ENCODE measurements at regions not wholly inside any gene's neighbourhood (a gene's known extent, or its start where the extent isn't known, plus 50 kb on each side); places are given as distances from the start of the nearest gene placed in this dataset.

DNA sequence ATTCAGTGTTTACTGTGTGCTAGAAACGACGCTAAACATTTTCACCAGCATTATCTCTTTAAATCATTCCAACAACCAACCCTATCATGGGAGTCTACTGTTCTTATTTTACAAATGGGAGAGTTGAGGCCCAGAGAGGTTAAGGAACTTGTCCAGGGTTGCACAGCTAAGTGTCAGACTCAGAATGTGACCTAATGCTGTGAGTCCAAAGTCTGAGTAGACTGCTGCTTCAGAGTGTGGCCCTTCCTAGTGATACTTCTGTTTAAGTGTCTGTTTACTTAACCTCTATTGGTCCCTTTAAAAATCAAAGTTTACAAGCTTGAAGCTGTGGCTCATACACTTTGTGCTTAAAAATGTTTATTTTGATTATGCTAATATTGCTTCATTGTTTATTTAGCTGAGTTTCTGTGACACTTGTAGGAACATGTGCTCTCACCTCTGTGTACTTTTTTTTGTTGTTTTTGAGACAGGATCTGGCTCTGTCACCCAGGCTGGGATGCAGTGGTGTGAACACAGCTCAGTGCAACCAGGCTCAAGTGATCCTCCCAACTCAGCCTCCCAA, 84.4 kb upstream of the SYPL1 start:
- no peak for DNase-seq

DNA sequence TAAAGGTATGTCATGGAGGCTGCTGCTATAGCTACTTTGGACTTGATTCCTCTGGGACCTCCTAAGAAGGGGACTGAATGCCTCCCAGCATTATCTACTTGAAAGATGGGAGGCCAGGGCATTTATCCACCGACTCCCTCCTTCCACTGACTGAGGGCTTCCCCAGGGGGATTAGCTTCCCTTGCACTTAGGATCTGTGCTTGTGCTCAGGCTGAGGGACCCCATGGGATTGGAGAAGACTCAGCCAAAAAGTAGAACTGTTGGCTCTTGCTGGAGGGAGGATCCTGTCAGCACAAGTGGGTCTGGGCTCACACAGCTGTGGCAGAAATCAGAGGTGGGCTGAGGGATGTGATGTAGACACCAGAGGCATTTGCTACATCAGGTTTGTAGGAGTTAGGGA, 81.5 kb upstream of the SYPL1 start:
- no peak for DNase-seq

DNA sequence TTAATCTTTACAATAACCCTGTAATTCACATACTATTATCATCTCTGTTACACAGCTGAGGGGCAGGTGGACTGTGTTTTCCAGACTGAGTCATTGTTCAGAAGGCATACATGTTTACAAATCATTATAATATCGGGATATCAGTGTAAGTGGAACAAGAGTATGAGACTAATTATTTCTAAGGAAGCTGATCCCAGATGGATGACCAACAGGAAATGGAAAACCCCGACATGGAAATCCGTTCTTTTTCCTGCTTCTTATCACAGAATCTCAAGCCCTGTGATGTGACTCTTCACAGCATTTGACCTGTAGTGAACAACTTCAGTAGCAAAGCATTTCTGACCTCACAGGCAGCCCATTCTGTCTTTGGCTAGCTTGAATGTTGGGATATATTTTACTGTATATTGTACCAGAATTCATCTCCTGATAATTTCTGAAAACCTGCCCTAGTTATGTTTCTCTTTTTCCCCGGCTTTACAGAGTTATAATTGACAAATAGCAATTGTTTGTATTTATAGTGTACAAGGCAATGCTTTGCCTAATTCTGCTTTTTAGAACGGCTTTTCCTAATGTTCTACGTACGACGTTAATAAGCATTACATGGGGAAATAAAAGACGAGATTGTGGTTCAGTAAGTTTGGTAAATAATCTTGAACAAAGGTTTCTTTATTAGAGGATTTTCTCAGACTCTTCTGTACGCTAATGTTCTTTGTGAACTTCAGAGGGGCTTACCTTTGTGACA, 78.6 kb upstream of the SYPL1 start:
- DNase-seq, result no peak

DNA sequence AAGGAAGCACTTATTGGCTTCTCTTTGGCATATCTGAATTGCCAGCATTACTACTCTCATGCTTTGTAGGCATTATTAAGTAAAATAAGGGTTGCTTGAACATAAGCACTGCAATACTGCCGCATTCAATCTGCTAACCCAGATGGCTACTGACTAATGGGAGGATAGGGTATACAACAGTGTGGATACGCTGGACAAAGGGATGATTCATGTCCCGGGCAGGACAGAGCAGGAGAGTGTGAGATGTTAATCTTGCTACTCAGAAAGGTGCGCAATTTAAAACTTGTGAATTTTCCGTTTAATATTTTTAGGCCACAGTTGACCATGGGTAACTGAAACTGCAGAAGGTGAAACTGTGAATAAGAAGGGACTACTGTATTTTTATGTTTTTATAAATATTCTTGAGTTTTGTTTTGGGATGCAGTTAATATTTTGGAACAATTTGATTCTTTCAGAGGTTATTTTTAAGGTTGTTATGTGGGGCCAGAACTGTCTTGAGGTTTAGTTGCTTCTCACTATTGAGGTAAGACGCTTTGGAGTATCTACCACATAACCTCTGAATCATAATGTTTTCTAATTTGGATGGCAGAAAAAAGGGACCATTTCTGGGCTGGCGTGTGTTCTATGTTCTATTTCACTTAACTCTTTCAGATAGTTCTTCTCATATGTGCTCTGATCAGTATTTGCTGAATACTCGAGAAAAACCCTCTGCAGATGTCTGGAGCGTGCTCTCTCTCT, 75.7 kb upstream of the SYPL1 start:
- DNase-seq, result no peak

DNA sequence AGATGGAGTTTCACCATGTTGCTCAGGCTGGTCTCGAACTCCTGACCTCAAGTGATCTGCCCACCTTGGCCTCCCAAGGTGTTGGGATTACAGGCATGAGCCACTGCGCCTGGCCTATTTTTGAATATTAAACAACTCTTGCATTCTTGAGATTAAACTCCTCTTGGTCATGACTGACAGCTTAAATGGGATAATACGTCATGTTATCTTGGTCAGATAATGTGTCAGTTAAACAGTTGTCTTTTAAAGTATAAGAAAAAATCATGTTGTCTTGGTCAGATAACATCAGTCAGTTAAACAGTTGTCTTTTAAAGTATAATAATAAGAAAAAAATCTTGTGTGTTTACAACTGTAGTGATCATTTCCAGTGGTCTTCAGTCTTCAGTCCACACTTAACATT, 73.6 kb upstream of the SYPL1 start:
- no peak for DNase-seq

DNA sequence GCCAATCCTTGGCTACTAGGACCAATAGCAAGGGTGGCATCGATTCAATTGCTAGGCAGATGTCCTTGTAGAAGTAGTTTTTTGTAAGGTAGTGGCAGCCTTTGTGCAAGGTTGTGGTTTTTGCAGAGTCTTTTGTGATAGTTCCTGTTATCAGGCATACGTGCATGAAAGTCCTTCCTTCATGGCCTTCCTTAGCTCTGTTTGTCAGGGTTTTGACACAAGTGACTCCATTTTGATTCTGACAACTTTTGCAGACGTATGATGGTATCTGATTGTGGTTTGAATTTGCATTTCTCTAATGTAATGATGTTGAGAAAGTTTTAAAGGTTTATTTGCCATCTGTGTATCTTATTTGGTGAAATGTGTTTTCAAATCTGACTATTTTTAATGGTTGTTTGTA, 71.8 kb upstream of the SYPL1 start:
- no peak for DNase-seq

DNA sequence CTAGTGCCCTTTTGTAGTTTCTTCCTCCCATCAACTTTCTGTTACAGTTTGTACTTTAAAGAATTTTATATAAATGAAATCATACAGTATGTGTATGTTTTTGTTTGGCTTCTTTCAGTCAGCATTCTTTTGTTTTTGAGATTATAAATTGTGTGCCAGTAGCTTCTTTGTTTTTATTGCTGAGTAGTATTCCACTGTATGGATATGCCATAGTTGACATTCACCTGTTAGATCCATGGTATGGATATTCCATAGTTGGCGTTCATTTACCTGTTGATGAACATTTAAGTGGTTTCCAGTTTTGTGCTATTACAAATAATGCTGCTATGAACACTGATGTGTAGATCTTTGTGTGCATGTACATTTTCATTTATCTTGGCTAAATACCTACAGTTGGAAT, 70.8 kb upstream of the SYPL1 start:
- no peak for DNase-seq

DNA sequence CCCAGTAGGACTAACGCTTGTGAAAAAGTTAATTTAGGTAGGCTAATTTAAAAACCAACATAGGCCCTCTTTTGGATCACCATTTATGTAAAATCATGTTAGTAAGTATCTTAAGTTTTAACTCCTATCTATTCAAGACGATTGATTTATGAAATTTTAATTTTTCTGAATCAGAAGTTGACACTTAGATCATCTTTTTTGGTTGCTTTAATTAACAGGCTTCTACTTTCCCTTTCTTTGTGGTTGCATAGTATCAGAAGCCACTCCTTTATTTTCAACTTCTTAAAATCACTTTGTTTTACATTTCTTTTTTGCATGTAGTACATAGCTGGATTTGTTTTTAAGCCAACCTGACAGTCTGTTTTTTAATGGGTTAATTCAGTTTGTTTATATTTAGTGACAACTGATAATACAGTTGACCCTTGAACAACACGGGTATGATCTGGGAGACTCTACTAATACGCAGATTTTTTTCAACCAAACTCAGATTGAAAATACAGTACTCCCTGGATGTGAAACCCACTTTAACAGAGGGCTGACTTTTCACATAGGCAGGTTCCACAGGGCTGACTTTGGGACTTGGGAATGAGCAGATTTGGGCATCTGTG, 69.7 kb upstream of the SYPL1 start:
- DNase-seq, result no peak

DNA sequence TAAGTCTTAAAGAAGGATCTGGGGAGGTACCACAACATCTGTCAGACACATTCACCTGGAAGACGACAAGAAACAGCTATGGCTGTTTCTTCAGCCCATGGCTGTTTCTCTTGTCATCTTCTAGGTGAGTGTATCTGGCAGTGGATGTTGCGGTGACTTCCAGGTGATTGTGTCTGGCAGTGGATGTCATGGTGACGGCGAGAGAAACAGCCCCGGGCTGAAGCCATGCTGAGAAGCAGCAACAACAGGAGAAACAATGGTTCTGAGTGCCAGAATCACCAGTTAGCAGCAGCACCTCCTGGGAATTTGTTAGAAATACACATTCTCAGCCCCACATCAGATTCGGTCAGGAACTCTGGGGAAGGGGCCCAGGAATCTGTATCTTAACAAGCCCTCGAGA, 68.6 kb upstream of the SYPL1 start:
- DNase-seq, result no peak

DNA sequence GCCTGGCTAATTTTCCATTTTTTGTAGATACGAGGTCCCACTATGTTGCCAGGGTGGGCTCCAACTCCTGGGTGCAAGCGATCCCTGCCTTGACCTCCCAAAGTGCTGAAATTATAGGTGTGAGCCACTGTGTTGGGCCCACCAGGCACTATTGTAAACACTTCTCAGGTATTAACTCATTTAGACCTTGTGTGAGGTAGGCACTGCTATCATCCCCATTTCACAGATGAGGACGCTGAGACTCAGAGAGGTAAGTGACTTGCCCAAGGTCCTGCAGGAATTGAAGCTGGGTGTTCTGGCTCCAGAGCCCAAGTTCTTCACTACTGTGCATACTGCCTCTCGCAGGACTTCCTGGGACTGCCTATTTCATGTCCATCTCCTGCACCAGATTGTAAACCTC, 67.1 kb upstream of the SYPL1 start:
- no peak for DNase-seq

DNA sequence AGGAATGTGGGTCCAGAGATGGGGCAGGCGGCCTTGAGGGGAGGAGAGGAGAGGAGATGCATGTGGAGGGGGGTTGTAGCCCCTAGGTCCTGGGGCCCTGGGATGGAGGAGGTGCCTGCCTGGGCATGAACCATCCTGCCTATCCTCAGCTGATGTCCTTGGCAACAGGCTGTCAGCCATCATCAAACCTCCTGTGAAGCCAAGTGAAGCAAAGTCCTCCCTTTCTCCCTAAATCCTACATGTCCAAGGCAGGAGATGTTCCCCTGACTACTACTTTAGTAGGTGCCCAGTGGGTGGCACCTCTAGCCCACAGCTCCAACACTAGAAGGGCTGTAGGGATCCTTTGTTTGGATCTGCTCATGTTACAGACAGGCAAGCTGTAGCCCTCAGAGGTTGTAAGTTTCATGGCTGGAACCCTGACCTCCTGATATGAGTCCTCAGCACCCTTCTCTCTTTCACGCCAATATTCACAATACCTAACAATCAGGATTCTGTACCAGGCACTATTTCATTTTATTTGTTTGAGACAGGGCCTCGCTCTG, 66.6 kb upstream of the SYPL1 start:
- peak; percentile 42 for DNase-seq

DNA sequence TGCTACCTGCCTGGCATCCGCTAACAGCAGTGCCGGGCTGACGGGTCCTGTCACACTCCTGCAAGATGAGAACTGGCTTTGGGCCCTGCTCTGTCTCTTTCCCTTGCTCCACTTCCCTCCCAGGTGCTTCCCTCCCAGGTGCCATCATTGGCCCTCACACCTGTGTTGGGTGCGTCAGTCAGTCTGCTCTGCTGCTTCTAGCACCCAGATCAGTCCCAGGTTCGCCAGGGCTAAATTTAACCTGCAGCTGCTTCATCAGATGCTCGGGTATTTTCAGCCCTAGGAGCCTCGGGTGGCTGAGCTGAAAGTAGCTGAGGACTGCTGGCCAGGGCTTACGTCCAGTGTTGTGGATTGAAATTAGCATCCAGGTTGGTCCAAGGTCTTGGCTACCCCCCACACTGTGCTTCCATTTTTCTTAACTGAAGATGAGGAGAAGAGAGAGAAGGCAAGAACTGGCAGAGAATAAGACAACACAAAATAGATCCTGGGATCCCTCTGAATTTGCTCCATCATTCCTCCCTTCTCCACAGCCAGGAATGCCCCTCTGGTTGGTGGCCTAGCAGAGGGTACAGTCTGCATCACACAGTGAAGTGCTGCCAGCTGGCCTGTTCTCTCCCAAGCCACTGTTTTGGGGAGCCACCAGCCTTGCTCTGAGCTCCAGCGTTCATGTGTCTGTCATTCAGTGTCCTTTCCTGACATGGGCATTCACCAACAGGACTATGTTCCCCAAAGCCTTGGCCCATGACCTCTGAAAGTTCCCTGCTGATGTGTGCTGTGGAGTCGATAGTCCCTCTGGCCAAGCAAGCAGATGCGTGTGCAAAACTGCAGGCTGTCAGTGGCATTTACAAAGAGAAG, 65.9 kb upstream of the SYPL1 start:
- DNase-seq, result no peak

DNA sequence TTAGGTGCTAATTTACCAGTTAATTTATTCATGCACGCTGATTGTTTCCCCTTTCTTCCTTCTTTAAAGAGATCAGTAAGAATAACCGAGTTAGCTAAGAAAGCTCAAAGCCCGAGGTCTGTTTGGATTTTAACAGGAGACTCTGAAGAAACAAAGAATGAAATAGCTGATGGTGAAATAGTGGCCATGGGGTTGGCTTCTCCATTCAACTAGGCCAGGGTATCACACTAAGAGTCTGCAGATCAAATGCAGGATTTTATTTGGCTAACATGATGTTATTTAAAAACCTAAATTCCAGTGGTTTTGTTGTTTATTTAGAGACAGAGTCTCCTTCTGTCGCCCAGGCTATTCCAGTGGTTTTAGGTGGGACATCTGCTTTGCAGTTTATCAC, 65.2 kb upstream of the SYPL1 start:
- DNase-seq, result no peak

DNA sequence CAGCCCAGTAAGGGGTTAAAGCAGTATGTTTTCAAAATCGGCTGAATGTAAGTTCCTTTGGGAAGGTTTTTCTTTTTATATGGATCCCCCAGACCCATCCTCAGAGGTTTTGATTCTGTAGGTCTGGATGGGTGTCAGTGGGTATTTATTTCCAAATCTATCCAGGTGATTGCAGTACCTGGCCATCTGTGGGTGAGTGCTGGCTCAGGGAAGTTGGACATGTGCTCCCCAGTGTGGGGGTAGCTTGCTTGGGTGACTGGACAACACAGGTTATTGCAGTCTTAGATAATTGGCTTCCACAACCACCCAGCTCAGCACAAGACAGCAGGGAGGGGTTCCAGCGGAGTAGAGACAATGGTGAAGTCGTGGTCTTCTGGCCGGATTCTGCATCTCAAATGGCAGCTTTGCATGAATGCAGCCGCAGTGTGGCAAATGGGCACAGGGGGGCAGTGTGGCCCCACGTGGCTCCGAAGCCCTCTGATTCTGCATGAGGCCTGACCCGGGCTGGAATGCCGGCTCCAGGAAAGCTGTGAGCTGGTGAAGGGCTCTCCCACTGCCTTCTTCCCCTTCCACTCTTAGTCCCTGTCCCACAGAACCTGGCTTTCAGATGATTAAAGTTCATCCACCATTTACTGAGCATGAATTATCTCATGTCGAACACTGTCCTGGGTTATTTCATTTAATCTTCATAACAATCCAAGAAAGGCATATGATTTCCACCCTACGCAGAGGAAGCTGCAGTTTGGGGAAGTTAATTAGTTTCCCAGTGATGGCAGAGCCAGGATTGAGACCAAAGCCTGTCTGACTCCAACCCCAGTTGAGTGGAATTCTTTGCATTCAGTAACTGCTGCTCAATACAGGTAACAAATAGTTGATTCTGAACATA, 64.5 kb upstream of the SYPL1 start:
- DNase-seq, result peak; percentile 71

DNA sequence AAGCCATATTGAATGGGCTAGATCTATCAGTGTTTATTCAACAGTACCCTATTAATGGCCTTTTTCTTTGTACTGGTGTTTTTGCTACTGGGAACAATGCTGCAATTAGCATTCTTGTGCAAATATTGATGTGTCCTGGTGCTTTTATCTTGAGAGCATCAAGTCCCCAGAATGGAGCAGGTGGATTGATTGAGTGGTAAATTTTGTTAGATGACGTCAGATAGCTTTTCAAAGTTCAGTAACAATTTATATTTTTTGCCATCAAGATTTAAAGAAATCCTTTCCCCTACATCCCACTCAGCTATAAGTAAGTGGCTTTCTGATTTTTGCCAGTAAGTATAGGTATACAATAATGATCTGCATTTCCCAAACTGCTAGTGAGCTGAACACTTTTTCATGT, 63.4 kb upstream of the SYPL1 start:
- DNase-seq, result no peak

DNA sequence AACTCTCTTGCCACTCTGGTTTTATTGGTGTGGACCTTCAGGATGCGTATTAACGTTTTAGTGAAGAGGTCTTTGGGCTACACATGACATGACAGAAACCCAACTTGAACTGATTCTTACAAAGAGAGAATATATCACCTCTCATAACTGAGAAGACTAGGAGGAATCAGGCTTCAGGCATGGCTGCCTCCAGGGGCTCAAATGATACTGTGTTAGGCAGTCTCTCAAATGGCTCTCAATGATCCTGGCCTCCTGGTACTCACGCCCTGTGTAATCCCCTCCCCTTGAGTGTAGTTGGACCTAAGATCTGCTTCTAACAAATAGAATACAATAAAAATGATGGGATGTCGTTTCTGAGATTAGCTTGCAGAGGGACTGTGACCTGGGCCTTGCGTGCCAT, 58.5 kb upstream of the SYPL1 start:
- no peak for DNase-seq

DNA sequence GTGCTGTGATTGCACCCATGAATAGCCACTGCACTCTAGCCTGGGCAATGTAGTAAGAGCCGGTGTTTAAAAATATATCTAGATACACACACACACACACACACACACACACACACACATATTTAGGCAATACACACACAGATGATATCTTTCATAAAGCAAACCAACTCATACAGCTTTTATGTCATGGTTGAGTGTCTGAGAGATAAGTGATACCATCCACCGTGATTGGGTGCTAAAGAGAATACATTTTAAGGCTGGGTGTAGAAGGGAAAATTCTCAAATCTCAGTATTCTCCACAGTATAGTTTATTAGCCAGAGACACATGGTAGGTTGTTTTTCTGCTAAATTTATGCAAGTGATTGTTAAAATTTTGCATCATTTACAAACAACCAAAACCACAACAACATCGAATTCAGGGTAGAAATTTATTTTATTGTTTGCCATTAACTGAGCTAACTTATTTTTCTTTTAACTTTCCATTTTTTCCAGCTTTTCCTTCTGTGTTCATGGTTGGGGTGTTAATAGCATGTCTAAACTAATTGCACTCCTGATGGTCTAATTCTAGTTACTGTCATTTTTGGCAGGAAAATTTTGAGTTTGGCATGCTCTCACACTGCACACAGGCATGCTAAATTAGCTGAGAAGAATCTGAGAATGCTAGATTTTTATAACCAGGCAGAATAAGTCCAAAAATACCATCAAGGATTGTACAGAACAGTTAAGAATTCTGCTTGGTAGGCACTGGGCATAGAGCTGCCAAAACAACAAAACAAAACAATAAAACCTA, 57.9 kb upstream of the SYPL1 start:
- DNase-seq, result no peak

DNA sequence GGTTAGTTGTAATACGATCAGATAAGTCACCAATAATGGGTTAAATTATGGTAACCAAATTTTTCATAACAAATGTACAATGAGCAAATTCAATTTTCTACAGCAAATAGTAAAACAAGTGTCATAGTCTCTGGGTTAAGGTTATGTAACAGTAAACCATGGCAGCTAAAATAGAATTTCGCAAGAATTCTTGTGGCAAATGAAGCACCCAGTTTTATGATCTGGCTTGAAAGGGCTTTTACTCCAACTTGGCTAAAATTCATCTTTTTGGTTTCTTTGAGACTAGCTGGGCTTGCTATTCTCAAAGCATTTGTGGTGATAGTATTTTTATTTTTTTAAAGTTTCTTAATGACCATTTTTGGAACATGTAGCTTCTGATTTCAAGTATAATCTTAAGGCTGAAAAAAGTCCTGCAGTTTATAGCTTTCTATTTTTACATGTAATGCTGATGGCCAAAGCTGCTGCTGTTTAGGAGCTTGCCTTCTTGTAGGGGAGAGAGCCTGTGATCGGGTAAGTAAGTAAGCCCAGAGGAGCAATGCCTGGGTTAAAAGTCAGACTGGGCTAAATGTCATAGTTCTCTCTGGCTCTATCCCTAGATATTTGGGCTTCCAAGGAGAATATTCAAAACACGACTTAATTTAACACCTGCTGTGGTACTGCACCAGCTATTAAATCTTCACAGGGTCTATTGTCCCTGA, 55.5 kb upstream of the SYPL1 start:
- no peak for DNase-seq

DNA sequence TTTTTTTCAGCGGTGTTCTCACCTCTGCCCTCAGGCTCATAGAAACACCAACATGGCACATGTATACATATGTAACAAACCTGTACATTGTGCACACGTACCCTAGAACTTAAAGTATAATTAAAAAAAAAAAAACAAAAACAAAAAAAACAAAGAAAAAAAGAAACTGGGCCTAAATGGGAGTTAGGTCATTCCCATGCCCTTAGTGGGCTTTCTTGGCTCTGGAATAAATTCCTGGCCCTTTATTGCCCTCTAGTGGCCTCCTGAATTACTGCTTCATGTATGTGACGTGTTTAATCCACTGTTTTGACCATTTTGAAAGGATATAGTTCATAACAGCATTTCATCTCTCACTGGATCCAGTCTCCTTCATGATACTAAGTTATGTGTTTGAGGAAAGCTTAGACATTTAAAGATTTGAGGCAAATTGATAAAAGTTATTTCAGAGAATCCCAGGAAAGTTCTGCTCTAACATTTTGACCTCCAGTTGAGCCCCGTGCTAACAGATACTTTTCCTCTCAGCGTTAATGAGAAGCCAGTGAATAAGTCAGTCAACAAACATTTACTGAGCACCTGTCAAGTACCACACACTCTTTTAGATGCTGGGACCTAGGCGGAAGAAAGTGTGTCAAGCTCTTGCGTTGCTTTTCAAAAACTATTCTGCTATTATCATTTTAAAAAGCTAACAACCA, 54.7 kb upstream of the SYPL1 start:
- DNase-seq, result peak; percentile 74

DNA sequence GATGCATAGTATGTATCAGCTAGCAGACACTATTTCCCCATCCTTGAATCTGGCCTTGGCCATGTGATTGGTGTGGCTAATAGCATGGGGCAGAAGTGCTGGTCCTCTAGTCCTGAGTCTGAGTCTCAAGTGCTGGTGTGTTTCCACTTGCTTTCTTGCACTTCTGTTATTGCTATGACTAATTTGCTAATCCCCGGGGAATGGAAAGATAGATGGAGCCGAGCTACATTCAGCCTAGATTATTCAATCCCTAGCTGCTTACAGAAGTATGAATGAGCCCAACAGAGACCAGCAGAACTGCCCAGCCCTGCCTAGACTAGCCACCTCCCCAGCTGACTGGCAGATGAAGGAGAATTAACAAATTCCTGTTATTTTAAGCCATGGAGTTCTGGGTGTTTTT, 53.2 kb upstream of the SYPL1 start:
- DNase-seq, result peak; percentile 83

All from fibroblast of skin of right biceps (primary cell).